BLaER1 (cell line): ENCODE measurements at regions not wholly inside any gene's neighbourhood (a gene's known extent, or its start where the extent isn't known, plus 50 kb on each side); places are given as distances from the start of the nearest gene placed in this dataset.
"Not testable (repeated sequence)": the region's sequence is repeated elsewhere in the genome, so short reads cannot be mapped to it uniquely, and the experiment has no call there.

Experiments
- H3K27ac ChIP-seq: shearing (Covaris generic); formaldehyde crosslinking; 2 replicates; pipeline ENCODE4 v1.8.1; 2022
- H3K27me3 ChIP-seq: shearing (Covaris generic); formaldehyde crosslinking; 2 replicates; pipeline ENCODE4 v1.8.1; 2022
- H3K36me3 ChIP-seq: shearing (Covaris generic); formaldehyde crosslinking; 2 replicates; pipeline ENCODE4 v1.8.1; 2022
- H3K4me1 ChIP-seq: shearing (Covaris generic); formaldehyde crosslinking; 2 replicates; pipeline ENCODE4 v1.8.1; 2022
- H3K4me2 ChIP-seq: shearing (Covaris generic); formaldehyde crosslinking; 2 replicates; pipeline ENCODE4 v1.8.1; 2022
- H3K4me3 ChIP-seq: shearing (Covaris generic); formaldehyde crosslinking; 2 replicates; pipeline ENCODE4 v1.8.1; 2022
- H3K9ac ChIP-seq: shearing (Covaris generic); formaldehyde crosslinking; 2 replicates; pipeline ENCODE4 v1.8.1; 2022
- H3K9me3 ChIP-seq: shearing (Covaris generic); formaldehyde crosslinking; 2 replicates; pipeline ENCODE4 v1.8.1; 2022
- H4K20me1 ChIP-seq: shearing (Covaris generic); formaldehyde crosslinking; 2 replicates; pipeline ENCODE4 v1.8.1; 2022

DNA sequence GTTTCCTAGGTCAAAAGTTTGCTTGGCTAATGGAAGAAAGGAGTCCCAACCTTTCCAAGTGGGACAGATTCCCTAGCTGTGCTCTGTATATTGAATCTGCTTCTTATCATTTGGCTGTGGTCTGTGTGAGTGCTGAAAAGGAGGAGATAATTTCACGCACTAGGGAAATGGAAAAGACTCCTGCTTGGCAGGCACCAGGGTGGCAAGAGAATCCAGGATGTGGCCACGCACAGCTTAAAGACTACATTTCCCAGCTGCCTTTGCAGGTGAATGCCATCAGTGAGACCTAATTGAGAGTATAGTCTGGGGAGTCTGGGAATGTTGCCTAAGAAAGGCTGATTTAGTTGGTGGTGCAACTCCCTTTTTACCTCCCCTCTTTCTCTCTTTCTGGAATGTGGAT, 253.5 kb upstream of the PLGLB1 start:
- H3K36me3 ChIP-seq, H3K4me2 ChIP-seq, H3K27ac ChIP-seq, H4K20me1 ChIP-seq, H3K4me3 ChIP-seq, H3K27me3 ChIP-seq, H3K4me1 ChIP-seq, H3K9ac ChIP-seq, H3K9me3 ChIP-seq: not testable (repeated sequence)

DNA sequence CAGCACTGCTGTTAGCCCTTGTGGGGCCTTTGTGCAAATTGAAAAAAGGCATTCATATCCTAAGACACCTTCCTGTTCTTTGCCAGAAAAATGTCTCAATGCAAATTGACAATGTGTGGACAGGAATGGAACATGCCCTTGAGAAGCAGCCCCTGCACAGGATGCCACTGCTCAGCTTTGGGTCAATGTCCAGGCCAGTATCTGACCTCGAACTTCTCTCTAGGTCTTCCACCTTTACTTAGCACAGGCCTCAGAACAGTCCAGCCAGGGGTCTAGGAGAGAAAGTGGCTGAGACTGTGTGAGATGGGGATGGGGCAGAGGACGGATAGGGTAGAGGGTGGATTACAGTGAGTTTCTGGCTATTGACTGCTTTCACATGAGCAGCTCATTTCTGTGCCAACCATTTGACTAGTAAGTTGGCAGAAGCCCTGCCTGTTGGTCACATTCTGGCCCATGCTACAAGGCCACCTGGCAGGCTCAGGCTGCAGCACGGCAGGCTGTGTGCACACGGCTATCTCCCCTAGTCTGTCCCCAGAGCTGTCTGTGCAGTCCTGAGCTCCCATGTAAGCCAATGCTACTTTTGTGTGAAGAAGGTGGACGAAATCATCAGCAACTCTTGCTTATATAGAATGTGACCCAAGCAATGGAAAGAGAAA, 254.5 kb upstream of the PLGLB1 start:
- not testable (repeated sequence) for H3K4me1 ChIP-seq, H3K9ac ChIP-seq, H3K27me3 ChIP-seq, H4K20me1 ChIP-seq, H3K27ac ChIP-seq, H3K4me3 ChIP-seq, H3K4me2 ChIP-seq, H3K9me3 ChIP-seq, H3K36me3 ChIP-seq

DNA sequence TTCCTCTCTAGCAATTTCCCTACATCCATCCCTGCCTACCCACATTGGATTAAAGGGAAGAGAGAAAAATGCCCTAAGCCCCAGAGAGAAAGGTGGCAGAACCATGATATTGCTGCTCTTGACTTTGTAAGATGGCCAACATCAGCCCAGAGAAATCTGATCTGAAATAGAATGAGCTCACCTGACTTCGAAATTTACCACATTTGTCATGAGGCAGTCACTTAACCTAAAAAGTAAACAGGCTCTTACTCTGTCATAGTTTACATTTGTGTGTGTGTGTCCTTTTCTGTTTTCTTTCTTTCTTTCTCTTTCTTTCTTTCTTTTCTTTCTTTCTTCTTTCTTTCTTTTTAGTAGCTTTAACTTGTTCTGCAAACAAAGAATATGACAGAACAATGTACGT, 255.0 kb upstream of the PLGLB1 start:
- H3K4me3 ChIP-seq, H3K4me1 ChIP-seq, H4K20me1 ChIP-seq, H3K9me3 ChIP-seq, H3K27ac ChIP-seq, H3K36me3 ChIP-seq, H3K4me2 ChIP-seq, H3K27me3 ChIP-seq, H3K9ac ChIP-seq: not testable (repeated sequence)

DNA sequence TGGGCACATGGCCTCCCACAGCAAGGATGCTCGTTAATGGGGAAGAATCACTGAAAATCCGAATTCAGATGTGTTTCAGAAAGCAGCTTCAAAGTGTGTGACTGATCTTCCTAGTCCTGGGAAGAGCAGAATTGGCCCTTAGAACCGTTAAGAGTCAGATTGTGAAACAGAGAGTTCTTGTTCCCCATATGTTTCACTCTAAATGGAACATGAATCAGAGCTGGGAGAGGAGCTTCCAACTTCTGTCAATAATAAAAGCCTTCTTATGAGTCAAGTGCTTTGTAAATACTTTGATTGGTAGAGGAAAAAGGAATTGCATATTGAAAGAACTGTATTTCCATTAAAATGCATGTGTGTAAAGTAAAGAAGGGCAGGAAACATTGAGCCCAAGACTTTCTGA, 256.1 kb upstream of the PLGLB1 start:
- not testable (repeated sequence) for H3K9me3 ChIP-seq, H3K36me3 ChIP-seq, H3K27ac ChIP-seq, H3K4me1 ChIP-seq, H3K4me3 ChIP-seq, H3K4me2 ChIP-seq, H3K27me3 ChIP-seq, H4K20me1 ChIP-seq, H3K9ac ChIP-seq

DNA sequence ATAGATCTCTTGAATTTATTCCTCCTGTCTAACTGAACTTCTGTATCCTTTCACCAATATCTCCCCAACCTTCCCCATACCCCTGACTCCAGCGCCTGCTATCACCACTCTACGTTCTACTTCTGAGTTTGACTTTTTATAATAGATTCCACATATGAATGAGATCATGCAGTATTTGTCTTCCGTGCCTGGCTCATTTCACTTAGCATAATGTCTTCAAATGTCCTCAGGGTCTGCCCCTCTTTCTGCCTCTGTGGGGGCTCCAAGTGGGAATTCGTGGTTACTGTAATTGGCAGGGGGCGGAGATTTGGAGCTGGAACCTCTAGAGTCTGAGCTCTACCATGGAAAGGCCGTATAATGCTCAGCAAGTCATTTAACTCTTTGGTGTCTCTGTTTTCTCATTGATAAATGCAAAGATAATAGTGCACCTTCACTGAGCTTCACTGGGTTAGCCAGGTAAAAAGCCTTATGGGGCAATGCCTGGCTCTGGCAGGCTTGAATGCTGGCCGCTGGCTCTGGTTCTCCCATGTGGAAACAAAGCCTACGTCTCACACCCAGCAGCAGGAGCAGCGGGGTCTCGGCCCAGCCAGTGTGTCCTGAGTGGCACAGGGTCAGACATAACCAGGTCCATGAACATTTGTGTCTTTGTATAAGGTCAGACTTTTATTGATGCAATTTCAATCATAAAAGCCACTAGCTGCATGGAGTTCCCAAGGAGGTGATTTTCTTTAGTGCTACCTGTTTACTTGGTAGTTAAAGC, 259.1 kb upstream of the PLGLB1 start:
- H3K27ac ChIP-seq, H3K27me3 ChIP-seq, H3K4me1 ChIP-seq, H3K9me3 ChIP-seq, H3K36me3 ChIP-seq, H4K20me1 ChIP-seq, H3K9ac ChIP-seq, H3K4me3 ChIP-seq, H3K4me2 ChIP-seq: not testable (repeated sequence)

DNA sequence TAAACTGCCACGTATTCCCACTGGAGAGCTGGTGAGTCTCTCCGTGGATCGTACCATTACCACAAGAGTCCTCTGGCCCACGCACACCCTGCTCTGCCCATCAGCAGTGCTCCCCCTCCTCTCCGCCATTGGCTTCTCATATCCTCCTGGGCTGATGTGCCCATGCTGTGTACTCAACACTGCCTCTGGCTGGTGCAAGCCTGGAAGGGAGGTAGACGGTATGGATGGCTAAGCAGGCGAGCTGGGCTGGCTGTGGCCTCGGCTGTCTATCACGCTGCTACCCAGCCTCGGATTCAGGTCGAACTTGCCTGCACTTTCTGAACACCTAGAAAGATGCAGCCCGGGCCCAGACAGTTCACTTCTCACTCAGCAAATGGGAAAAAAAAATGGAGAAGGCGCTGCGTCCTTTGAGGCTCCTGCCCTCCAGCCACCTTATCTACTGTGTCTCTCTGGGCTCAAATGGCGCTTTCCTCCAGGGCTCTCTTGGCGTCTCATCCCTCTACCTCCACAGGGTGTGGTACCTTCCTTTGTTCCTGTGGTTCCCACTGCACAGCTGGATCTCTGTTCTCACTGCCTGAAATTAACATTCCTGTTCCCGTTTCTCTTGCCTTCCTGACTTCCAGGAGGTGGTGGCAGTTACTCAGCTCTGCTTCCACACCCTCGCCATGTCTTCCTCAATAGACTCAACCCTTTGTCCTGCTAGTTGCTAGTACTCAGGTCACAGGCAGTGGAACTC, 262.3 kb upstream of the PLGLB1 start:
- not testable (repeated sequence) for H3K9me3 ChIP-seq, H3K27ac ChIP-seq, H3K4me1 ChIP-seq, H3K4me3 ChIP-seq, H3K27me3 ChIP-seq, H3K36me3 ChIP-seq, H3K9ac ChIP-seq, H3K4me2 ChIP-seq, H4K20me1 ChIP-seq

DNA sequence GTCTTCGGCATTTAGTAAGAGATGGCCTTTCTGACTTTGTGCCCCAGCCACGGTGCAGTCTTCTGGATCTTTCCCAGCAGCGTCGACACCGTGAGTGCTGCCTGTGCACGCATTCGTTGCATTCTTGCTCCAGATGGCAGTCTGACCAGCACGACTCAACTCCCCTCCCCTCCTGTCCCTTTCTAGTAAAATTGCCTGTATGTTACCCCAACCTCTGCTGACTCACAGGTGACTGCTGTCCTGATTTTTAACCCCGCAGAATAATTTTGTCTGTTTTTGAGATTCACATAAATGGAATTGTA, 262.8 kb upstream of the PLGLB1 start:
- H3K27me3 ChIP-seq, H3K9me3 ChIP-seq, H3K4me3 ChIP-seq, H3K9ac ChIP-seq, H3K27ac ChIP-seq, H4K20me1 ChIP-seq, H3K4me2 ChIP-seq, H3K36me3 ChIP-seq, H3K4me1 ChIP-seq: not testable (repeated sequence)

DNA sequence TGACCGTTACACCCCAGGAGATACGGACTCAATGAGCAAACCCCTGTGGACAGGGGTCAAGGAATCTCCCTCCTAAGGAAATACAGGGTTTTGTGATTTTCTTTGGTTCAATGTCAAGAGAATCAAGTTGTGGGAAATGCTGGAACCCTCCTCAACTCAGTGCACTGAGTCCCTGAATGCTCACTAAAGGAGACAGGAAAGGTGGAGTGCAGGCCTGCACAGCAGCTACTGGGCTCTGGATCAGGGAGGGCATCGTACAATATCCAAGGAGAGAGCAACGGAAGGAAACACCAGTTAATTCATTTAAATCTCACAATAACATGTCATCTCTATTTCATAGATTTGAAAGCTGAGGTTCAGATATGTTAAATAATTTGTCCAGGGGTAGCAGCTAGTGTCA, 263.5 kb upstream of the PLGLB1 start:
- H3K9me3 ChIP-seq, H3K36me3 ChIP-seq, H3K4me3 ChIP-seq, H3K27ac ChIP-seq, H3K9ac ChIP-seq, H3K4me2 ChIP-seq, H3K27me3 ChIP-seq, H4K20me1 ChIP-seq, H3K4me1 ChIP-seq: not testable (repeated sequence)

DNA sequence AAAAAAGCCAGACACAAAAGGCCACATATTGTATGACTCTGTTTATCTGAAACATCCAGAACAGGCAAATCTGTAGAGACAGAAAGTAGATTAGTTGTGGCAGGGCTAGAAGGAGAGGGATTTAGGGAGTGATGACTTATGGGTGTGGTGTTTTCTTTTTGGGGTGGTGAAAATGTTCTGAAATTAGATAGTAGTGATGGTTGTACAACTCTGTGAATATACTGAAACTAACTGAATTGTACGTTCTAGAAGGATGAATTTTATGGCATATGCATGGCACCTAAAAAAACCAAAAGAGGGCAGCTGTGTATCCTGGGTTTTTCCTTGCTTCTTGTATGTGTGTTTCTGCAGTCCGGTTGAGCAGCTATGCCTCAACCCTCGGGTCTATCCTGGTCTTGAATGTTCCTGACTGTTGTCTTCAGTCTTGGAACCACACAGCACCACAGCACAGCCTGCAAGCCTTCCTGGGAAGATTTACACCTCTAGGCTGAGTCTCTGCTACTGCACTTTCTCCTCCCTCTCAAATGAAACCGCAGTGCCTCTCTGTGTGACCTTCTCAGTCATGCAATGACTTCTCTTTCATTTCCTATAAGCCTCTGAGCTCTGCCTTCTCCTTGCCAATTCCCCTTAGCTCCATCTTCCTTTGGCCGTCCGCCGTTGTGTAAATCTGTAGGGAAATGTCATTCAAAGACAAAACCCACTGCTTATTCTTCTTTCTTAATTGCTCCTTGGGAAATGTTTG, 269.1 kb upstream of the PLGLB1 start:
- H3K4me1 ChIP-seq, H3K9me3 ChIP-seq, H4K20me1 ChIP-seq, H3K36me3 ChIP-seq, H3K9ac ChIP-seq, H3K27me3 ChIP-seq, H3K27ac ChIP-seq, H3K4me2 ChIP-seq, H3K4me3 ChIP-seq: not testable (repeated sequence)

DNA sequence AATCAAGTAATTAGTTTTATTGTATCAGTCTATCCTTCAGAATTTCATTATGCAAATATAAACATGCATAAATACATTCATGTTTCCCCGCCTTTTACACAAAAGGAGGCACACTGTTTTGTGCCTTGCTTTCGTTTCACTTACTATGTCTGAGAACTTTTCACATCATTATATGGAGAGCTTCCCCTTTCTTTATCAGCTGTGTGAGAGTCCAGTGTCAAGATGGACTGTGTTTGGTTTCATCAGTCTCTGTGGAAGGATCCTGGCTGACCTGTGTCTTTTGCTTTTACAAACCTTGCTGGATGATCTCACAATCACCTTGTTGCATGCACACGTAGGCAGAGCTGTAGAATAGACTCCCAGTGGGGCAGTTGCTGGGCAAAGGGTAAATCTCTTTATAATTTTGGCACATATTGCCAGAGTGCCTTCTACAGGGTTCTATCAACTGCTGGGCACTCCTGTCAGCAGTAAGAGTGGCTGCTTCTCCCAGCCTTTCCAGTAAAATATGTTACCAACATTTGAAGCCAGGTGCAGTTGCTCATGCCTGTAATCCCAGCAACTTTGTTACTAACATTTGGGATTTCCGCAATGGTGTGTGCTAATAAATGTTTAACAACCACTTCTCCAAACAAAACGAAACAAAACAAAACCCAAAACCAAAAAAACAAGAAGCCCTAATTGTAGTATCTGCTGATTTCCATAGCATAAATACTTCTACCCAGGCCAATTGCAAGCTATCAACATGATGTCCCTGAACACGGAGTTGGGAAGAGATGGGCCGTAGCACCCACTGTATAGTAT, 270.0 kb upstream of the PLGLB1 start:
- not testable (repeated sequence) for H3K4me2 ChIP-seq, H3K4me3 ChIP-seq, H3K27ac ChIP-seq, H3K9ac ChIP-seq, H3K36me3 ChIP-seq, H3K27me3 ChIP-seq, H3K4me1 ChIP-seq, H3K9me3 ChIP-seq, H4K20me1 ChIP-seq

DNA sequence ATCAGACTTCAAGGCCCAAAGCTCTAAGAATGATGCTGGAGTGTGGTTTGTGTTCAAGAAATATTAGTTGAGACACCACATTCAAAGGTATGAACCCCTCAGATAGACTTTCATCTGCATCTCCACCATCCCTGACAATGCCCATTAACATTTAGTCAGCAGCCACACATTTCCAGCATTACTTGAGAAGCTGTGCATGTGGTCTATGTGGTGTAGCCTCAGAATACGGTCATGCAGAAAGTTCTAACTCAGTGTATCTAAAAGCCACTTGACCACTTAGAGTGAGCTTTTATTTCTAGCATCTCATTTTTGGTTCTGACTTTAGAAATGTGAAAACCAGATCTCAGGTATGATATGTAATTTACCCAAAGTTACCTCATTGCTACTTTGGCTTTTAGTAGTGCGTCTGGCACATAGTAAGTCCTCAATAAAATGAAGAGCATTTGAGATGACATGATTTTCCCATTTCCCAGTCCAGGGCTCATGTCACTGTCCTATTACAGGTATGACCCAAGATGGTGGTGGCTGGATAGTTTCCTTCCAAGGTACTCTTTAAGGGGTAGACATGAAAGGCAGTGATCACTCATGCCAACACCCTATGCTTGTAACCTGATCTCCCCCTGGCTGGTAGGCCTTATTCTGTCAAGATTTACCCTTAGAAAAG, 272.4 kb upstream of the PLGLB1 start:
- H3K9ac ChIP-seq, H3K9me3 ChIP-seq, H3K4me1 ChIP-seq, H3K27ac ChIP-seq, H4K20me1 ChIP-seq, H3K4me3 ChIP-seq, H3K4me2 ChIP-seq, H3K27me3 ChIP-seq, H3K36me3 ChIP-seq: not testable (repeated sequence)

DNA sequence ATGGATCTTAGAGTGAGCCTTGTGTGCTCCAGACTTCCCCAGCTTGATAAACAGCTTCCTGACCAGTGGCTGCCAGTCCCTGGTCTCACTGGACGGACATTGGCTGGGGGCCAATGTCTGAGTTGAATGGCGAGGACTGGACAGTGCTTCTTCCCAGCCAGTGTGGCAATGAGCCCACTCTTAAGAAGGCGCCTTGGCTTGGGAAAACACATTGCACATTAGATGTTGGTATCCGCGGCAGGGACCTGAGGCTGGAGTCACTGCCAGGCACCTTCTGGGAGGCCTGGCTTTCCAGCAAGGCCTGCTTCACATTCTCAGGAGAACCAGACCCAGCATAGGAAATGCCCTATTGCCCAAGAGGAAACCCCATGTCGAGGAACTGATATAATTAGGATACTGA, 273.5 kb upstream of the PLGLB1 start:
- not testable (repeated sequence) for H3K4me1 ChIP-seq, H3K4me3 ChIP-seq, H3K9me3 ChIP-seq, H4K20me1 ChIP-seq, H3K4me2 ChIP-seq, H3K27ac ChIP-seq, H3K27me3 ChIP-seq, H3K36me3 ChIP-seq, H3K9ac ChIP-seq

DNA sequence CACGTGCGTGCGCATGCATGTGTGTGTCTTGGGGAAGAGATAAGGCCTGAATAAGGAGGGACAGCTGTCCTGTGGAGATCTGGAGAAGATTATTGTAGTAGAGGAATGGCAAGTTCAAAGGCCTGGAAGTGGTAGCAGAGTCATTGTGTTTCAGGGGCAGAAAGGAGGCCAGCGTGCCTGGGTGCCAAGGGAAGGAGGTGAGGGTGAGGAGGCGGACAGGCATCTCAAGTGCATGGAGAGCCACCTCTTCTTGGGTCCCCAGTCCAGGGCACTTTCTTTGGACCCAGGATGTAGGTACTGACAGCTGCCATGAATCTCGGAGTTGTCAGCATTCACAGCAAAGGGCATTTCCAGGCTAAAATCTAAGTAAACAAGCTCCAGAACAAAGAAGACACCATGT, 279.7 kb upstream of the PLGLB1 start:
- H3K4me3 ChIP-seq, H3K9me3 ChIP-seq, H3K27ac ChIP-seq, H3K9ac ChIP-seq, H3K27me3 ChIP-seq, H3K4me2 ChIP-seq, H3K36me3 ChIP-seq, H4K20me1 ChIP-seq, H3K4me1 ChIP-seq: not testable (repeated sequence)

DNA sequence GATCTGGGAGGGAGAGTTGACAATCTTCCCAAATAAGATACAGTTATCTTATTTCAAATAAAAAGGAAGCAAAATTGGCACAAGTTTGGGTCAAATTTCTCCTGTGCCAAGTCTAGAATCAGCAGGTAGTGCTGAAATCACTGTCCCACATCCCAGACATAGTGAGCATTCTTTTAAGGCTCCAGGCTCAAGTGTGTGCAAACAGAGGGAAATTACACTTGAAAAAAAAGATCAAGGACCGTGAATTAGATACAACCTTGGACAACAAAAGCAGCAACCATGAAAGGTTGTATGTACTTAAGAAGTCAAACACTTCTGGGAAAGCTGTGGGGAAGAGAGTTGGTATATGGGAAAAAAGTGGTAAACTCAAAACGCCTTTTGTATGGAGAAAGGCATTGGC, 280.2 kb upstream of the PLGLB1 start:
- not testable (repeated sequence) for H4K20me1 ChIP-seq, H3K9me3 ChIP-seq, H3K9ac ChIP-seq, H3K36me3 ChIP-seq, H3K4me1 ChIP-seq, H3K4me3 ChIP-seq, H3K27me3 ChIP-seq, H3K4me2 ChIP-seq, H3K27ac ChIP-seq
